ENCODE measurements at regions not wholly inside any gene's neighbourhood (a gene's known extent, or its start where the extent isn't known, plus 50 kb on each side); places are given as distances from the start of the nearest gene placed in this dataset.

GRCh38 chrX:69303231-69303630, 138.0 kb upstream of the PJA1 start:
- TF ChIP-seq POLR2AphosphoS5 (IDR thresholded peaks at IDR 0.05; ENCODE audit: low read depth, low read length): no peak
- no peak for TF ChIP-seq REST (IDR thresholded peaks at IDR 0.05; ENCODE audit: insufficient read depth in 1 of 2, low read depth in 2 of 2, low read length in 2 of 2)
- TF ChIP-seq SIN3A (IDR thresholded peaks at IDR 0.05; ENCODE audit: borderline replicate concordance, insufficient read depth, low read length): no peak
- TF ChIP-seq FOXP2 (optimal IDR thresholded peaks at IDR 0.05; ENCODE audit: borderline replicate concordance, extremely low read depth, extremely low read length, insufficient read depth): no peak
- TF ChIP-seq TAF1 (IDR thresholded peaks at IDR 0.05; ENCODE audit: borderline replicate concordance, insufficient read depth, low read length): no peak

DNA sequence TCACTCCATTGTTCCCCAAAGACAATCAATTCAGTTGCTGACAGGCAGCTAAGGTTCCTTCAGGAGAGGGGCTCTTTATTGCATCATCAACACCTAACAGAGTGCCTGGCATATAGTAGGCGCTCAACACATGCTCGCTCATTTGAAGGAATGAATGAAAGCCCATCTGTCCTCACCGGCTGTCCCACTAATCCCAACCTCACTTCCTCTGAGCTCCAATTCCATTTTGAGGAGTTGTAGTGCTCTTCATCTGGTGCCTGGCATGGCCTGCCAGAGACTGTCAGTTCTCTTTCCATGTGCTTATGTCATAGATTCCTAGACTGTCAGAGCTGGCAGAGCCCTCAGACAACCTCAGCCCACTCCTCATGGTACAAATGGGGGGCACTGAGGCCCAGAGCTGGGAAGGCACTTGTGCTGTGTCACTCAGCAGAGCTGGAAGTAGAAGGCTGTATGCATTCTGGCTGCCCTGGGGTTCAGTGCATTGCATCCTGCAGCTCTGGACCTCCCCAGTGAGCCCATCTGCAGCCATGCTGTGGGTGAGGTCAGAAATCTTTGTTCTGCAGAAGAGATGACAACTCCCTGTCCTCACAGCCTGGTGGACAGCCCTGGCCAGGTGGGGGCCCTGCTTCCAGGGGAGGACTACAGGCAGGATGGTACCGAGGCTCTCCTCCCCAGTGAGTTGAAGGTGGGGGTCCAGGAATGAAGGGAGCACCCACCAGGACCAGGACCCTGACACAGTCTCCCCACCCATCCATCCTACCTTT, 134.9 kb upstream of the PJA1 start:
- no peak for TF ChIP-seq SIN3A (IDR thresholded peaks at IDR 0.05; ENCODE audit: borderline replicate concordance, insufficient read depth, low read length)
- TF ChIP-seq FOXP2 (optimal IDR thresholded peaks at IDR 0.05; ENCODE audit: borderline replicate concordance, extremely low read depth, extremely low read length, insufficient read depth): no peak
- TF ChIP-seq POLR2AphosphoS5 (IDR thresholded peaks at IDR 0.05; ENCODE audit: low read depth, low read length): no peak
- no peak for TF ChIP-seq REST (IDR thresholded peaks at IDR 0.05; ENCODE audit: insufficient read depth in 1 of 2, low read depth in 2 of 2, low read length in 2 of 2)
- no peak for TF ChIP-seq TAF1 (IDR thresholded peaks at IDR 0.05; ENCODE audit: borderline replicate concordance, insufficient read depth, low read length)

GRCh38 chrX:69299285-69299684, 134.0 kb upstream of the PJA1 start:
- no peak for TF ChIP-seq FOXP2 (optimal IDR thresholded peaks at IDR 0.05; ENCODE audit: borderline replicate concordance, extremely low read depth, extremely low read length, insufficient read depth)
- no peak for TF ChIP-seq REST (IDR thresholded peaks at IDR 0.05; ENCODE audit: insufficient read depth in 1 of 2, low read depth in 2 of 2, low read length in 2 of 2)
- no peak for TF ChIP-seq TAF1 (IDR thresholded peaks at IDR 0.05; ENCODE audit: borderline replicate concordance, insufficient read depth, low read length)
- no peak for TF ChIP-seq POLR2AphosphoS5 (IDR thresholded peaks at IDR 0.05; ENCODE audit: low read depth, low read length)
- no peak for TF ChIP-seq SIN3A (IDR thresholded peaks at IDR 0.05; ENCODE audit: borderline replicate concordance, insufficient read depth, low read length)

DNA sequence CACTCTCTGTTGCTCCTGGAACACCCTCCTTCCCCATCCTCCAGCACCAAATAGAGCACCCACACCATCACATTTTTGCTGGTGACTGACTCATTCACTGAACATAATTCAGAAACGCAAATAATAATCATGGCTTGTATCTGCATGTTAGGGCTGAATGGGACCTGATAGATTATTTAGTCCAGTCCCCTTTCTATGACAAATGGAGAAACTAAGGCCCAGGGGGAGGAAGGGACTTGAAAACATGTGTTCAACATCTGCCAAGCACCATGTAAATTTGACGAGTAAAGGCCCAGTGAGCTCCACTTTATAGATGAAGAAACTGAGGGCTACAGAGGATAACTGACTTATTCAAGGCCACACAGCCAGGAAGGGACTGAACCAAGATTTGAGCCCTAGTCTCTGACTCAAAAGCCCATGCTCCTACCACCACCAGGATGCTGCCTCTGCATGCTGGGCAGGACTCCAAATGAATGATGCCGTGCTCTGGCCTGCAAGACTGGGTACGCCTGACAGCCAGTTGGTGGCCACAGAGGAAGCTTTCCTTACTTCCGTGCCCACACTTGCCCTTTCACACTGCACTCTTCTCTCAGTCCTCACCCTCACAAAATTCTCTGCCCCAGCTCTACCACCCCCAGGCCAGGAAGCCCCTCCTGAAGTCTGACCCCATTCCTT, 133.3 kb upstream of the PJA1 start:
- TF ChIP-seq POLR2AphosphoS5 (IDR thresholded peaks at IDR 0.05; ENCODE audit: low read depth, low read length) (no peak), FOXP2 (optimal IDR thresholded peaks at IDR 0.05; ENCODE audit: borderline replicate concordance, extremely low read depth, extremely low read length, insufficient read depth) (no peak), SIN3A (IDR thresholded peaks at IDR 0.05; ENCODE audit: borderline replicate concordance, insufficient read depth, low read length) (no peak), TAF1 (IDR thresholded peaks at IDR 0.05; ENCODE audit: borderline replicate concordance, insufficient read depth, low read length) (no peak), REST (IDR thresholded peaks at IDR 0.05; ENCODE audit: insufficient read depth in 1 of 2, low read depth in 2 of 2, low read length in 2 of 2) (no peak)

All from PFSK-1 (cell line).